ES-I3 (cell line): ENCODE measurements at regions not wholly inside any gene's neighbourhood (a gene's known extent, or its start where the extent isn't known, plus 50 kb on each side); places are given as distances from the start of the nearest gene placed in this dataset.
"Not testable (repeated sequence)": the region's sequence is repeated elsewhere in the genome, so short reads cannot be mapped to it uniquely, and the experiment has no call there.

Experiments used
- H3K36me3 ChIP-seq: 2 replicates; pipeline ENCODE4 v1.6.1; 2013; ENCODE audit warnings: mild to moderate bottlenecking, low read length, control low read depth, moderate library complexity; ENCODE audit not compliant: insufficient read depth
- H3K4me1 ChIP-seq: 2 replicates; pipeline ENCODE4 v1.6.1; 2013; ENCODE audit warnings: mild to moderate bottlenecking, control low read depth, low read length; ENCODE audit not compliant: insufficient read depth
- H3K9ac ChIP-seq: 2 replicates; pipeline ENCODE4 v1.6.1; 2013; ENCODE audit warnings: low read depth, mild to moderate bottlenecking, low read length, moderate library complexity
- H3K9me3 ChIP-seq: 2 replicates; pipeline ENCODE4 v1.6.1; 2013; ENCODE audit warnings: mild to moderate bottlenecking, low read length, moderate library complexity; ENCODE audit not compliant: control insufficient read depth, insufficient read depth

GRCh38 chr10:107546986-107547385 lies 382.5 kb upstream of the SORCS1 start:
- peaks cover 14% of the 10 kb centered on the region; the same call in 1 of the 2 replicates for H3K4me1 ChIP-seq
- no peak overlapping the region for H3K9ac ChIP-seq
- H3K36me3 ChIP-seq, result no peaks in the 10 kb centered on the region
- H3K9me3 ChIP-seq, result no peaks in the 10 kb centered on the region

- H3K36me3 ChIP-seq, result no peaks in the 10 kb centered on the region
- peaks cover 14% of the 10 kb centered on the region; the same call in 1 of the 2 replicates for H3K4me1 ChIP-seq
- H3K9me3 ChIP-seq, result no peaks in the 10 kb centered on the region
- H3K9ac ChIP-seq, result no peak overlapping the region
Observed at GRCh38 chr10:107546284-107546683, 381.8 kb upstream of the SORCS1 start.

GRCh38 chr10:107545717-107546116 lies 381.2 kb upstream of the SORCS1 start:
- H3K4me1 ChIP-seq, result peaks cover 14% of the 10 kb centered on the region; the same call in 1 of the 2 replicates
- no peaks in the 10 kb centered on the region for H3K9me3 ChIP-seq
- H3K9ac ChIP-seq, result no peak overlapping the region
- H3K36me3 ChIP-seq, result no peaks in the 10 kb centered on the region

- H3K9me3 ChIP-seq, result no peaks in the 10 kb centered on the region
- no peak overlapping the region for H3K9ac ChIP-seq
- H3K4me1 ChIP-seq, result peaks cover 14% of the 10 kb centered on the region; the same call in 1 of the 2 replicates
- H3K36me3 ChIP-seq, result no peaks in the 10 kb centered on the region
Observed at GRCh38 chr10:107544706-107545520, 380.4 kb upstream of the SORCS1 start.

GRCh38 chr10:107542607-107543006 lies 378.1 kb upstream of the SORCS1 start:
- H3K36me3 ChIP-seq, result no peaks in the 10 kb centered on the region
- no peak overlapping the region for H3K9ac ChIP-seq
- H3K4me1 ChIP-seq, result peaks cover 2% of the 10 kb centered on the region; the same call in 1 of the 2 replicates
- H3K9me3 ChIP-seq, result no peaks in the 10 kb centered on the region

- H3K36me3 ChIP-seq, result no peaks in the 10 kb centered on the region
- no peaks in the 10 kb centered on the region for H3K9me3 ChIP-seq
- no peaks in the 10 kb centered on the region; the same call in 1 of the 2 replicates for H3K4me1 ChIP-seq
- H3K9ac ChIP-seq, result no peak overlapping the region
Observed at GRCh38 chr10:107542016-107542415, 377.5 kb upstream of the SORCS1 start.

GRCh38 chr10:107540981-107541380 lies 376.5 kb upstream of the SORCS1 start:
- no peaks in the 10 kb centered on the region; the same call in 1 of the 2 replicates for H3K4me1 ChIP-seq
- H3K9me3 ChIP-seq, result no peaks in the 10 kb centered on the region

GRCh38 chr10:107529350-107529749 lies 364.8 kb upstream of the SORCS1 start:
- no peaks in the 10 kb centered on the region for H3K4me1 ChIP-seq
- no peak overlapping the region for H3K9ac ChIP-seq
- no peaks in the 10 kb centered on the region for H3K9me3 ChIP-seq
- H3K36me3 ChIP-seq, result no peaks in the 10 kb centered on the region

More at GRCh38 chr10:107540981-107541380, 376.5 kb upstream of the SORCS1 start:
- no peak overlapping the region for H3K9ac ChIP-seq
- H3K36me3 ChIP-seq, result no peaks in the 10 kb centered on the region

GRCh38 chr10:107520348-107520747 lies 355.8 kb upstream of the SORCS1 start:
- H3K4me1 ChIP-seq, result no peaks in the 10 kb centered on the region
- no peaks in the 10 kb centered on the region for H3K9me3 ChIP-seq
- H3K36me3 ChIP-seq, result no peaks in the 10 kb centered on the region
- no peak overlapping the region for H3K9ac ChIP-seq

- no peak overlapping the region for H3K9ac ChIP-seq
Observed at GRCh38 chr10:107517811-107518210, 353.3 kb upstream of the SORCS1 start.

GRCh38 chr10:107516349-107516748 lies 351.8 kb upstream of the SORCS1 start:
- Histone ChIP-seq H3K4me1 (no peaks in the 10 kb centered on the region), H3K36me3 (no peaks in the 10 kb centered on the region), H3K9me3 (no peaks in the 10 kb centered on the region), H3K9ac (no peak overlapping the region)

More at GRCh38 chr10:107517811-107518210, 353.3 kb upstream of the SORCS1 start:
- Histone ChIP-seq H3K36me3 (no peaks in the 10 kb centered on the region), H3K4me1 (no peaks in the 10 kb centered on the region), H3K9me3 (no peaks in the 10 kb centered on the region)

GRCh38 chr10:107504011-107504410 lies 339.5 kb upstream of the SORCS1 start:
- H3K36me3 ChIP-seq, H3K9me3 ChIP-seq, H3K4me1 ChIP-seq, H3K9ac ChIP-seq: not testable (repeated sequence)

GRCh38 chr10:107502229-107502985 lies 337.9 kb upstream of the SORCS1 start:
- H3K9me3 ChIP-seq, result no peaks in the 10 kb centered on the region; the same call in none of the 2 replicates
- no peak overlapping the region for H3K9ac ChIP-seq
- H3K4me1 ChIP-seq, result no peaks in the 10 kb centered on the region
- H3K36me3 ChIP-seq, result no peaks in the 10 kb centered on the region

GRCh38 chr10:107498983-107499382 lies 334.5 kb upstream of the SORCS1 start:
- Histone ChIP-seq H3K9ac (no peak overlapping the region), H3K4me1 (no peaks in the 10 kb centered on the region), H3K9me3 (no peaks in the 10 kb centered on the region; the same call in none of the 2 replicates), H3K36me3 (no peaks in the 10 kb centered on the region)
